HT1080 (cell line): ENCODE measurements at regions not wholly inside any gene's neighbourhood (a gene's known extent, or its start where the extent isn't known, plus 50 kb on each side); places are given as distances from the start of the nearest gene placed in this dataset.

ENCODE experiments used
- DNase-seq: peaks from one replicate; pipeline ENCODE4 v3.0.0-alpha.2; 2015; ENCODE audit warnings: low read depth

DNA sequence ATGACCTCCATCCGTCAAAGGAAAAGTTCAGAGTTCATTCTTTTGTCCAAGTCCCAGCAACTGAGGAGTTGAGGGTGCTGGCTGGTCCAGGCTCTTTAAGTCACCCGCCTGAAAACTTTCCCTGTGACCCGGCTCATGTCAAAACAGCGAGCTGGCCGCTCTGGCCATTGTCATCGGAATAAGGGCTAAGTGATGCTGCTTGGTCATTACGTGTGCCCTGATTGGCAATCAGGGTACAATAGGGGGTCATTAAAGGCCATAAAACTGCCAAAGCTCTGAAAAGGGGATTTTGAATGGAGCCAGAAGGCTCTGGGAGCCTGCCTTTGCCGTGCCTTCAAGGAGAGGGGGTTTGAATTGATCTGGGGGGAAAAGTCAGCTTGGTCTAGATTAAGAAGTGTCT is 88.5 kb upstream of the IRX3 start:
- no peak for DNase-seq

DNA sequence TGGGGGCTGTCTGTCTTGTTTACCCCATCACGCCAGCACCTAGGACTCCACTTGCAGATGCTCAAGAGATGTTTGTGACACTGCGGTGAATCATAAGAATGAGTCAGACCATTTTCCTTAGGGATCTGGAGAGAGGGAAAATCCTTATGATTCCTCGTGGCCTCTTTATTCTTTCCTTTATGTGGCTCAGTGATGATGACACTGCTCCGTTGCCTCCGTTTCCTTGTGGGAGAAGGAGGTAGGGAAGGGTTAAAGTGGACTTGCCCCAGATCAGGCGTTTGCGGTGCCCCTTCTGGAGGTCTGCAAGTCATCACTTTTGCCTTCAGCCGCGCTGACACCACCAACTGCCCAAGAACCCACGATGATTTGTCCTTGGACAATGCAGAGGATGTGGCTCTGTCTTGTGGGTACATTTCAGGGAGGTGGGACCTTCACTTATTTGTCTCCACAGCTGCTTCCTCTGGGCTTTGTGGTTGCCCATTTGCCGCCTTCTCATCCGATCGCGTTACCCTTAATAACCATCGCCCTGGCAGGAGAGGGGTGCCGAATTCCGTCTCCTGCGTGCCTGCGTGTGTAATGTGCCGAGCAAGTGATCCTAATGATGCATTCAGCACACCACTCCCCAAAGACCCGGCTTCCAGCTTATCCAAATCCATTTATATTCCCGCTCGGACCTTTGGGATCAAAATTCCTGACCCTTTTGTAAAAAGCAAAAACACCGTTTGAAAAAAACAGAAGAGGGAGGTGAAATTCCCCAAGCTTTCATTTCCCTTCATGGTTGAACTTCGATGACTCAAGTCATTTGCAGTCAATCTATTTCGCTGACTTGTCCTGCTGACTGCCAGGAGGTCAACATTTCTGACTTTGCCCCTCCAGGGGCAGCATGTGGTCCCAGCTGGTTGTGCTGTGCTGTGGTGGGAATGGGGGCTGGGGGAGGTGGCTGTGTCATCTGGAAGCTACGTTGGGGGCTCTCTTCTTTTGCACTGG is 87.2 kb upstream of the IRX3 start:
- DNase-seq: peak; percentile 91

DNA sequence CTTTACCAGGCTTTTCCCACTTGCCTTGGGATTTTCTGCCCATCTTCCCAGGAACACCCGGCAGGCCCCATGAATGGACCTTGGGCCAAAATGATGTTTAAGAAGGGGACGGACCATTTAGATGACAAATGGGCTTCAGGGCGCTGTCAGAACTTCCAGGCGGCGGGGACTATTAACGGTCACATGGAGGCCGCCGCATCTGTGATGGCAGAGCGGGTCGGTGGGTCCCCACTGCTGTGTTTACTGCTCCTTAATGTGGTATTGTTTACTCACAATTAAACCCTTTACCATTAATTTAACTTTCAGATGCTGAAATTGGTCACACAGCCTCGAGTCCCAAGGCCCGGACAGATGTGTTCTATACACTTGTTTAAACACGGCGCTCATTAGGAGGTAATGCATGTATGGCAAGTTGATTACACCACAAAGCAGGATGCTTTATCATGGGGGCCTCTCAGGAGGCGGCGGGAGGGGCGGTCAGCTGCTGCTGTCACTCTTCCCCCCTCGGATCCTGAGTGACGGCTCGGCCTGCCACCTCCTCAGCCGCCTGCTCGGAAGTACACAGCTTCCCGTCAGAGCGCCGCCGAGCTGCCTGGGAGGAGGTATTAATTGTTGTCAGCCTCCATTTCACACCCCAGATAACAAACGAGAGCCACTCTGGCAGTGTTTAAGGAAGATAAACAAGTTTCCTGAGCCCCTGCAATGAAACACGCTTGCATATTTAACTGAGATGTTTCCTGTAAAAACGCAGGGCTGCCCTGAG is 83.9 kb upstream of the IRX3 start:
- DNase-seq: no peak

DNA sequence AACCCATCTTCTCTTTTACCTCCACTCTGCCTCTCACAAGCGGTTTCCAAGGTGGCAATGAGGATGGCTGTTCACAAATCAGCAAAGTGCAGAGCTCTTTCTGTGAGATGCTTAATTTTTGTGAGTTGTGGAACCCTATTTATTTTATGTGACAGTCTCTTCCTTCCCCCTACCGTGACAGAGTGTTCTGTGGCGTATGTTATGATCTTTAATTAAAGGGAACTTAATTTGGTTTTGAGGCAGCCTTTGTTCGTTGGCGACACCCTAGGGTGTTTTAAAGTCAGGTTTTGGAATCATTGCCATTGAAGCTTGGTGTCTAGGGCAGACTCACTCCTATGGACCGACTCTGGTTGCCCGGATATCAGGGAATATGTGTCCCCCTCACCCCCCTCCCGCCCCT is 83.3 kb upstream of the IRX3 start:
- no peak for DNase-seq

DNA sequence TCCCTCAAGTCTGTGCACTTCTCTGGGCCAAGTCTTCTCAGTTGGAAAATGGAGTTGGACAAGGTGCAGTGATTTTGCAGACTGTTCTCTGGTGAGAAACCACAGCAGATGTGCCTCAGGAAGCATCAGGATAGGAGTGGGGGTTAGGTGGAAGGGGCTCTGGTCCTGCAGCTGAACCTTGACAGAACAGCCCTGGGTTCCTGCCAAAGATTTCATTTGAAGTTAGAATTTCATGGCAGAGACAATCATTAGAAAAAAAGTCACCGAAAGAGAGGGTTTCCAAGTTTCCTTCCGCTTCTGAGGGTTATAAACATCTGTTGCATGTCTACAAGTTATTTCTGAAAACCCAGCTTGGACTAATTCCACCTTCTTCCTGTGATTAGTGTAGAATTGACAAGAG is 80.4 kb upstream of the IRX3 start:
- DNase-seq: no peak

DNA sequence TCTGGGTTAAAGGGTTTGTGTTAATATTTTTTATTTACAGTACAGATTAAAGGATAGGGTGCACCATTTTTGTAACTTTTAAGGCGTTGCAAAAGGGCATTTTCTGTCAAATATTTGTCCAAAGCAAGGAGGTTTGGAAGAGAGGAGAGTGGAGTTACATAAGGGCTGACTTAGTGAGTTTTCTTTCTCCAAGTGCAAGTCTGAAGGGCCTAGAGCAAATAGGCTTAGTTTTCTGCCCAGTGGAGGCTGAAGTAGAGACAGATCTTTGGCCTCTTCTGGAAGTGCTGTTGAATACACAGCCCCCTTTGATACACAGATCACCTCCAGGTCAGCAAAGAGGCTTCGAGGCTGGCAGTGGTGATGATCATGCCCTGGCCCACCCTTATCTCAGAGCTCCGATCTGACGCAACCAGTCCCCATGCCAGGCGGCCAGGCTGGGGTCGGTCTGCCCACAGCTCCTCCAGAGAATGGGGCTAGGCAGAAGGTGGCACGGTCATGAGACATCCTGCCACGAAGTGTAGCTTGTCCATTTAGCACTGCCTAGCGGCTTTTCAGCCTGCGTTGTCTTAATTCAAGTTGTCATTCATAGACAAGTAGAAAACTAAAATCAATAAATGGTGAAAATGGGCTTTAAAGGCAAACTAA is 79.5 kb upstream of the IRX3 start:
- no peak for DNase-seq

DNA sequence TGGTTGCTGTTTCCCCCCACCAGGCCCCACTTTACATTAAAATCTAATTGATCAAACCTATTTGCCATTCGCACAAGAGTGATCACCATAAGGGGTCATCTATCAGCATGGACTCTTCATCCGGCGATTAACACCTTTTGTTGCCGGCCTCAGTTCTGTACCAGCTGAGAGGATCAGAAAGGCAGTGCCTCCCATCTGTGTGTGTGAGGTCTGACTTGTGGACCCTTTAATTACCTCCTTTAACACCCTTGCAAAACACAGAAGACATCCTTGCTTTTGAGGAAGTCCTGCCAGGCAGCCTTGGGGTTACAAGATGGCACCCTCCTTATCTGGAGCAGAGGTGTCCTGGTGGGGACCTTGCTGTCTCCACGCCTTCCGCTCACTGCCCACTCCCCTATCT is 77.2 kb upstream of the IRX3 start:
- DNase-seq: no peak

DNA sequence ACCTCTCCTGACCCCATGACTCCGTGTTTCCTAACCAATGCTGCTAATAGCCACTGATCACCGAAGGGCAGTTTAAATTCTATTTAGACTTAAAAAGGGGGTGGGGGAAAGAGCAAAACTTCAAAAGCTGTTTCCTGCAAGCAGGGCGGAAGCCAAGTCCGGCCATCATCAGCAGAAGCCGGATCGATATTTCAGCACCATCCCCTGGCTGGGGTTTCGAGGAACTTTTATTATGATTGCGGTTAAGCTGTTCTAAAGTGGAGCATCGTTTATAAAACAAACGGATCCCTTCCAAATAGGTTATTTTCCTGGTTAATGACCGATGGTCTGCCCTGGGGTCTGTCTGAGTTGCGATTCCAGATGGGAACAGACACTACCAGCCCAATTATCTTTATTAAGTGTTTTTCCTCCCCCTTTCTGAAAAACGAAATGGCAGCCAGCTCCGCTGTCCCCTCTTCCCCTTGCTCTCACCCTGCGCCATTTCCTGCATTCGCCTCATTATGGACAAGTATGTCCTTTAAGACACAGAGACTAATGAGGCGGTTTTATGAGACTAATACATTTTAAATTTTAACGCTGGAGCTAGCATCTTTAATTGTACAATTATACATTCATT is 76.1 kb upstream of the IRX3 start:
- DNase-seq: no peak

DNA sequence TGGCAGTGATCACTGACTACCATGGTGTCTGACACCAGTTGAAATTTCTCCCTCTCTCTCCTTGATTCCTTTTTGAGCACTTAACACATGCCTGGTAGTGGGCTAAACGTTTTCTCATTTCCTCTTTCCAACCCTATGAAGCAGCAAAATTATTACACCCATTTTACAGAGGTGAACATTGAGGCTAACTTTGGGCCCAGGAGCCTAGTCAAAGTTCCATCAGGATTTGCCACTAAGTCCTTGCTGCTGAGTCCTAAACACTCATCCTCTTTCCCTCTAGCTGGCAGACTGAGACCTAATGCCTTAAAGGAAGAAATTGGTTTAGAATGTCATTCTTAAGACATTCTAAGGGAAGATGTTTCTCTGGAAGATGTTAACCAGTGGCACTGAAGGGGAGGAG is 74.7 kb upstream of the IRX3 start:
- no peak for DNase-seq

DNA sequence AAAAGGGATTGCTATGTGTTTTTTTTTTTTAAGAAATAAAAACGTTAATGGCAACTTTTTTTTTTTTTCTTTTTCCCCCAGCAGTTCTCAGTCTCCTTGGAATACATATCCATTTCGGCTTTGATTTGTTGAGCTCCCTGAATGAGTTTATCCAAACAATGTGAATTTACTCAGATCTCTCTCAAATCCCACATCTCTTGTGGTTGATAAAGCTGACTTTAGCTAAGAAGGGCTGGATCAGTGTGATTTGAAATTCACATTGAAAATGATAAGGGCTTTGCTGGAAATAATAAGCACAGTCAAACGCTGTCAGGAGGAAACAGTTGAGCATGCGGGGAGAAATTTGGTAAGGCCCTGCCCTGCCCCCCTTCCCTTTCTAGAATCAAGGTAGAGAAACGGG is 74.1 kb upstream of the IRX3 start:
- DNase-seq: no peak

DNA sequence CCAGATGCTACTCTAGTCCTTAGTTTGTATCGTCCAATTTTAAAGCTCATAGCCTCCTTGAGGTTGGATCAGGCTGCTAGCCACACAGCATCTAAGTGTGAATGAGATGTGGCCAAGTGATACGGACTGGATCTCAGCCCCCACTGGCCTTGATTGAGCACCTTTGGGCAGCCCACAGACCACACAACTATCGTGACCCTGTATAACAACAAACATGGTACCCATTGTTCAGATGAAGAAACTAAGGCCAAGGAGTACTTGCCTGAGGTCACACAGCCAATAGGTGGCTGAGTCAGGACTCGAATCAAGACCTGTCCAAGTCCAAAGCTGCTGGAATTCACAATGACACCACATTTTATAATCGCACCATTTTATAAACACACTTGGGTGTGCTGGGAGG is 73.0 kb upstream of the IRX3 start:
- DNase-seq: no peak

DNA sequence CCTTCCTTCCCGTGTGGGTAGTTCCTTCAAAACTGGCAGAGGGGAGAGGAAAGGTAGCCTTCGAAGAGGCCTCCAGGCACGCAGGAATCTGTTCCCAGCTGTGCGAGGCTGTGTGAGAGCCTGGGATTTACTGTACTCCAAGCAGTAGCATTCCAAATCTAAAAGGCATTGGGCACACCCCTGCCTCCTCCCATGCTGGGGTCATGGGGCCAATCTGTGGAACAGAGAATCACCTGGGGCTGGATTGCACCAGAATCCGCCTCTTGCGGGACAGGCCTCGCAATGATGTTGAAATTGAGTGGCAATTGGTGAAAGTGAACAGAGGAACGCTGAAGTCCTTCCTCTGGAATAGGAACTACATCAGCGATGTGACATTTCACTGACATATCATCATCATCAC is 72.5 kb upstream of the IRX3 start:
- no peak for DNase-seq

DNA sequence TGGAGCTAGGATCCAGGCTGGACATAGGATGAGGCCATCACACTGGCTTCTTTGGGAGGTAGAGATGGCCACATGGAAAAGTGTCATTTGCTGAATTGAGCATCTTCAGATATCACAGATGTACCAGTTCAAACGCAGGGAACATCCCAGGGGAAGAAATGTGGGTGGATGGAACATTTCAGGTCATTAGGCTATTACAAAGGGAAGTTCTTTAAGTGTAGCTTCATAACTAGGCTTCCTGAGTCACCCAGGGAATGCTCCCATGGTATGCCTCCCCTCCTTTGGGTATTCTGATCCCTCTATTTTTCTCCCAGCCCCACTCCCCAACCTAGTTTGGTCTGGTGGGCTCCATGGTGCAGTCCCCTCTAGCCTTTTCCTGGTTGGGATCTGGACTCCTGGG is 69.8 kb upstream of the IRX3 start:
- DNase-seq: no peak

DNA sequence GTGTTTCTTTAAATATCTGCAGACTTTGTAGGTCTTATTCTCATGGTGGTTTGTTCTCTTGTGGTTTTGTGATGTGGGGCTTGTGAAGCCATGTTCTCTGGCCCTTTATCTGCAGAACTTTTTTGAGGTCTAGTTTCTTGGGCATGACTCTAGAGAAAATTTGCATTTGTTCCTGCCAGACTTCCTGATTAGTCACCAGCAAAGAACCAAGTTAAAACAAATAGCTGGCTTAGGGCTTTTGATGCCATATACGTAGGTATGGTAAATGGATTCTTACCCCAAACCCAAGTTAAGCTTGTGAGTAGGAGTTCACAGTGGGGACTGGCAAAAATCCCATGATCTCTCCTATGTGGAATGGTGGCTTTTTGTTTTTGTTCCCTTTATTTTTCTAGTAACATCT is 68.7 kb upstream of the IRX3 start:
- peak; percentile 68 for DNase-seq

DNA sequence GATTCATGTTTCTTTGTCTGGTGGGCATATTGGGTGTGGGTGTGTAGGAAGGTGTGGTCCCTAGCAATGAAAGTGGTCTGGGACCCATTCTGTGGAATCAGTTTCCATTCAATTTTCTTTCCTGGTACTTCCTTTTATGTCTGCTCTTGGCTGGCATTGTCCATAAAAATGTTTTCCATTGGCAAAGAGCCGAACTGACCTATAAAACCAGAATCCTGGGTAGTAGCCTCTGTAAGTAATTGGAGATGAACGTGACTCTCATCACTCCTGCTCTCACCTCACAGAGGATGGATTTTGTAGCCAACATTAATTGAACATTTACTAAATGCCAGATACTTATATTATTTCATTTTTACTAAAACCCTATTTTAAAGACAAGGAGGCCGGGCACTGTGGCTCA is 66.5 kb upstream of the IRX3 start:
- DNase-seq: no peak

DNA sequence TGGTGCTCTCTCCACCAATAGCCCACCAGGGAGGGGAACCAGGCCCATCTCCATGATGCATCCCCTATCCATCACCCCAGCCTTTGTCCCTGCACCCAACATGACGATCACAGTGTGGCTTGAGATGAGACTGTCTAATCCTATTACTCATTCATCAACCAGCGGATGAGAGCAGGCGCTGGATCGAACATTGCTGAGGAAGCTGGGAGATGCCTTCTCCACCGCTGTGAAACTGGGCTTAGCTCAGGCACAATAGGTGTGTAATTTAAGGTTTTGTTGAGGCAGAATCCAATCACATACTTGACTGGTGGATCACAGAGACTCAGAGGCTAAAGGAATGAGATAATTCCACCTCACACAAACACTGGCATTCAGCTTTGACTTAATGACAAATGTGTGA is 64.6 kb upstream of the IRX3 start:
- no peak for DNase-seq

DNA sequence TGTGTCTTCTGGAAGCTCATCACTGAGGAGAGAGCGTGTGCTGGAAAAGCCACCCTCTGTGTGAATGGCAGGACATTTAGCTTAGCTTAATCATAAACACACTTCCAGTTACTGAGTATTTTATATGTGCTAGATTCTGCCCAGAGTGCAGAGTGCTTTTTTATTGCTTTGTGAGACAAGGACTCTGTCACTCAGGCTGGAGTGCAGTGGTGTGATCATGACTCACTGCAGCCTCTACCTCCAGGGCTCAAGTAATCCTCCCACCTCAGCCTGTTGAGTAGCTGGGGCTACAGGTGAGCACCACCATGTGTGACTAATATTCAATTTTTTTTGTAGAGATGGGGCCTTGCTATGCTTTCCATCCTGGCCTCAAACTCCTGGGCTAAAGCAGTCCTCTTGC is 61.4 kb upstream of the IRX3 start:
- DNase-seq: peak; percentile 6

DNA sequence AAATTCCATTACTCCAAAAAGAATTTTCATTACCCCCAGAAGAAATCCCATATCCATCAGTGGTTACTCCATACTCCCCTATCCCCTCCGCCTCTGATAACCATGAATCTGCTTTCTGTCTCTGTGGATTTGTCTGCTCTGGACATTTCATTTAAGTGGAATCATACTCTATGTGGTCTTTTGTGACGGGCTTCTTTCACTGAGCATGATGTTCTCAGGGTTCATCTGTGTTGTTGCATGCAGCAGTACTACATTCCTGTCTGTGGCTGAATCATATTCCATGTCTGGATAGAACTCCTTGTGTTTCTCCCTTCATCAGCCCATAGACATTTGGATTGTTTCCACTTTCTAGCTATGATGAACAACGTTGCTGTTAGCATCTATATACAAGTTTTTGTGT is 59.5 kb upstream of the IRX3 start:
- no peak for DNase-seq

DNA sequence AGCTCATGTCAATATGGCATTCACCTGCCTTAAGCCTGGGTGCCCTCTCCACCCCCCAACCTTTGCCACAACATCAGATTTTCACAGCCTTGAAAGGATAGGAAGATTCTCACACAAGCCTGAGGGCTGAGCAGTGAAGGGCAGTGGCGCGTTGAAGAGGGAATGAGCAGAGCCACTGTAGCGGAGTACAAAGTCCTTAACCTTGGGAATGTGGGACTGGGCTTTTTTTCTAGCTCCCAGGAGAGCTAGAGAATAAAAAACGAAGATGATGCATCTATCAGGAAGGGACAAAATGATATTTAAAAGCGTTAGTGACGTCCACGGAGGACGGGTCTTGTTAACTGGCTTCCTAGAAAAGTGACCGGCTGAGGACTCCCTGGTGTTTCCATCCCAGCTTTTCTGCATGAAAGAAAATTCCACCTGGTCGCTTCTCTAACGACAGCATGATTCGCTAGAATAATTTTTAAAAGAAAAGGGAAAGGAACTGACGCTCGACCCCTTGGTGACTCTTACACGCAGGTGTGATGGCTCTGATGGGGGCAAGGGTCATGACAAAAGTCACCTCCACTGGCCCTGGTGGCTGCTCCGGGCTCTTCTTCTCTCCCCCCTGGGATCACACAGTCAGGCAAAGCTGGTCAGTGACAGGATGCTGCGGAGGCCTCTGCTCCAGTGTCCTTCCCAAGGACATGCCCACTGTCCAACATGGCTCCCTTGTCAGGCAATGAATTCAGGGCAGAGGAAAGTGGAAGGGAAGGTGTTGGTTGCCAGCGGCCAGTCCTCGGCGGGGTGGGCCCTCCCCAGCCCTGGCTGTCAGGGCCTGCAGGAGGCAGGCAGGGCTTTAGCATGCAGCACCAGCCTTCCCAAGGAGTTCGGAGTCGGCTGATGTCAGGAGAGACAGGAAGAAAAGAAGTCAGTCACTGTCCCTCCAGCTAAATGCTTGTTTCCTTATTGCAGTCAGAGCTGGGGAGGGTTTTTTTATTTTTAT is 58.4 kb upstream of the IRX3 start:
- DNase-seq: no peak

DNA sequence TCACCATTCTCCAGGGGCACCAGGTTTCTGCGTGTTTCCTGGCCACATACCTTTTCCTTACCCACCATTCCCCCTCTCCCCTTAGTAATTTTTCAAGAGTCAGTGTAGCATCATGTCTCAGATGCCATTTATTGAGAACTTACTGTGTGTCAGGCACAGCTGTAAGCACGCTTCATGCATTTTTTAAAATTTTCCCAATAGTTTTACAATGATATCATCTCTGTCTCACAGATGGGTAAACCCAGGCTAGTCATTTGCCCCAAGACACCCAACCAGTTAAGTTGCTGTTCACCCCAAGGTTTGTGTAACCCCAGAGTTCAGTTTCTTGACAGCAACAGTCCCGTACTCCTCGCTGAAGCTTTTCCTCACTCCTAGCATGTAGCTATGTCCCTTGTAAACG is 56.4 kb upstream of the IRX3 start:
- no peak for DNase-seq
